HG03521 (cell line): ENCODE measurements at regions not wholly inside any gene's neighbourhood (a gene's known extent, or its start where the extent isn't known, plus 50 kb on each side); places are given as distances from the start of the nearest gene placed in this dataset.
"Not testable (repeated sequence)": the region's sequence is repeated elsewhere in the genome, so short reads cannot be mapped to it uniquely, and the experiment has no call there.

Source experiments
- ATAC-seq: cut with Tn5 transposase; IDR thresholded peaks from one replicate; pipeline ENCODE4 v1.9.1; 2021; ENCODE audit warnings: mild to moderate bottlenecking, moderate library complexity; ENCODE audit not compliant: unreplicated experiment

DNA sequence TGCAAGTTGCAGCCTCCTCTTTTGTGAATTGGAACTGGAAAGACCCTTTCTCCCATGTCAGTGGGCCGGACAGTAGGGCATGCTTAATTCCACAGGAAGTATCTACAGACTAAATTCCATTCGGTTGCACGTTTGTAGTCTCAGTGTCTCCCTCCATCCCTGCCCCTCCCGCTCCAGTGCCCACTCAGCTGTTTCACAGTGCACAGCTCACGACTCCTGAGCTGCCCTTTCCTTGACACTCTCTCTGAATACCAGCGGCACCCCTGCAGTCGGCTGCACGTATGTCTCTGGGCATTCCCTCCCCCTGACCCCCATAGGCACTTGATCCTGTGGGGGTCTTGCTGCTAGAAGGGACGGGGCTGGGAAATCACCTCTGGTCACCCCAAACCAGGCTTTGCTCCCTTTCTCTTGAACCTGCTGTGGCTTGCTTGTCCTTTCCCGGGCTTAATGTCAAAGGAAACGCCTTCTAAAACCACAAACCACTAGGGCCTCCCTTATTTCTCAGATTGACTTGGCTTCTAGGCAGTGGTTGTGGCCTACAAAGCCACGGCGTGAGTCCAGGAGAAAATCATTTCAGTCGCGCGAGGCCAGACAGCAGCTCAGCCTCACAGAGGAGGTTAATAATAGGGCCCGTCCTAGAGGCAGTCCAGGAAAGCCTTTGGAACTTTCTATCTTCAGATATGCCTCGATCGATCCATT lies 365.3 kb upstream of the PROX1 start:
- ATAC-seq = peak; percentile 77

DNA sequence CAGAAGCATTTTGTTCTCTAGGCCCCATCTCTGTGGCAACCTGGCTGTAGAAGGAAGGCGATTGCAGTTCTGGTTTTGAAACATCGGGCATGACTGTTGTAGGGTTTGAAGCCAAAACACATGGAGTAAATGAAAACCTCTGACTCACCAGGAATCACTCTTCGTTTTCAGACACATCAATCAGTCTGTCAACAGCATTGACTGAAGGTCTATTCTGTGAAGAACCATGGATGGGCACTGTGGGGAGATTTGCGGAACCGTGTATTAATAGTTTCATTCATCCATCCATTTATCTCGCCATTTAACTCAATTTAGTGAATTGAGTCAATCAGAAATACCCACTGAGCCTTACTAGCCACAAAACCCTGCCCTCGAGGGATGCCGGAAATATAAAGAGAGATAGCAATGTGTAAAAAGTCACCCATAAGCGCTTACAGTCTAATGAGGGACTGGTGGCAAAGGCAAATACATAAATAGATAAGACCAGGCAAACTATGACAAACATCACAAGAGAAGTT lies 364.6 kb upstream of the PROX1 start:
- no peak for ATAC-seq

DNA sequence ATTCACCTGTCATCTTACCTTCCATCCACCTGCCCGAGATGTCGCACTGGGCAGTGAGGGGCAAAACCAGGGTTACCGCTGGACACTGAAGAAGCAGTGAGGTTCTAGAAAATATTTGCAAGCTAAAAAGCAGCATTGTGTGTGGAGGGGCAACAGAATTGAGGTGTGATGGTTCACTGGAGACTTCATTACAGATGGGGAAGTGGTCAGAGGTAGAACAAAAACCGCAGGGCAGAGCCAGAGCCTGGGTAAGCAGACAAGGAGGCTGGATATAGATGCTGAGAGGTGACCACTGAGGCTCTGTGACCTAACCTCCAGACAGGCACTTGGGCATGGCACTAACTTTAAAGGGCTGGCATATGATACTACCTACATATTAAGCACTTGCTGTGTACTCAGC lies 363.9 kb upstream of the PROX1 start:
- no peak for ATAC-seq

DNA sequence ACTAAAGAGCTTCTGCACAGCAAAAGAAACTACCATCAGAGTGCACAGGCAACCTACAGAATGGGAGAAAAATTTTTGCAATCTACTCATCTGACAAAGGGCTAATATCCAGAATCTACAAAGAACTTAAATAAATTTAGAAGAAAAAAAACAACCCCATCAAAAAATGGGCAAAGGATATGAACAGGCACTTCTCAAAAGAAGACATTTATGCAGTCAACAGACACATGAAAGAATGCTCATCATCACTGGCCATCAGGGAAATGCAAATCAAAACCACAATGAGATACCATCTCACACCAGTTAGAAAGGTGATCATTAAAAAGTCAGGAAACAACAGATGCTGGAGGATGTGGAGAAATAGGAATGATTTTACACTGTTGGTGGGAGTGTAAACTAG lies 351.0 kb upstream of the PROX1 start:
- not testable (repeated sequence) for ATAC-seq

DNA sequence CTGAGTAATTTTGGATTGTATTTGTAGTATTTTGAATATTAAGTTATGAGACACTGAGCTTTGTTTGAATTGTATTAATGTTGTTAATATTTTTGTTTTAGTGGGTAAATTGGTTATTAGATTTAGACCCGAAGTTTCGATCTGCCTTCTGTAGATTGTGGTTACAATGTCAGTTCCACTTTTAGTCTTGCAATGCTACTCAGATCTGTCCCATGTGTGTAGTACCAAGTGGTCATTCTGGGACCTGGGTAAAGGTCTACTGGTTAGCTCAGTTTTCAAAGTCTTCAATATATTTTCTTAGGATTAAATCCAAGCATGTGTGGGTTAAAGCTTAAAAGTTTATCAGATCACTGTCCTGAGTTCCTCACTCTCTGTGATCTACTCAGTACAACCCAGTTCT lies 346.5 kb upstream of the PROX1 start:
- no peak for ATAC-seq

DNA sequence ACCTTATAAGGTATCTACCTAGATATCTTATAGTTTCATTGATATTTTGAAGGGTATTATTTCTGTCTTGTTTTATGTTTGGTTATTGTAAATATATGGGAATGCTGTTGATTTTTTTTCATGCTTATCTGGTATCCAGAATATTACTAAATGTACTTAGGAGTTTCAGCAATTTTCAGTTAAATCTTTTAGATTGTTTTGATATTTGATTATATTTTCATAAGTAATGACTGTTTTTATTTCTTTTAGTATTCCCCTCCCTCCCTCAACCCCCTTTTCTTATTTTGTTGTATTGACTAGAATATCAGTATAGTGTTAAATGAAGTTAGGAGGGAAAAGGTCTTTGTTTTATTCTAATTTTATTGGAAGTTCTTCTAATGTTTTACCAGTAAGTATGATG lies 344.4 kb upstream of the PROX1 start:
- ATAC-seq = no peak

DNA sequence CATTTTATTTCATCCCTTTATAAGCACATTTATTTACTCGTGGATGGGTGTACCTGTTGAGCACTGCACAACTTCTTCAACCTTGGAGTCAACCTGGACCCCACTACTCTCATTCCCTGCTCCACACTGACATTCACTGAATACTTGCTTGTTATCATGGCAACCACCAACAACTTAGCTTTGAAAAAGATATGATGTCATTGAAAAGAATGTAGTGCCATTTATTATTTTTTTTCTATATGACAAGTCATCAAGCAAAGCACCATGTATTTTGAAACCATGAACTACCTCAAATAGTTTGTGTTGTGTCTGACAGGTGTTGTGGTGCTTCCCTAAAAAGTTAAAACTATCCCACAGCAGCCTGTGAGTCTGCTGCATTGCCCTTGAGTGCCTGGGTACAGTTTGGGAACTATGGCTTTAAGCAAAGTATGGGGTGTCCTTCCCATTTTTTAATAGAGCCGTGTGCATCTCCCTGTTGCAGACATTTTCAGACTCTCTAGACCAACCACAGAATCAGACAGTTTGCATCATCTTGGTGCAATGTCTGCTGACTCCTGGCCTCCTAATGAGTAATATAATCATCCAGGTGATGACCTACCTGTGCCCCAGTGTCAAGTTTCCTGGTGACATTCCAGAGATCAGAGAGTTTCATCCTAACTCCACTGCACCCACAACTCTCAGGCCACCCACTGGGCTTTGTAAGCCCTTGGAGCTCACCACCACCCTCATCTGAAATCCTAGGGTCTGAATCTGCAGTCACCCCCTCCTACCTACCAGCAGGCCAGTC lies 339.7 kb upstream of the PROX1 start:
- ATAC-seq = no peak

DNA sequence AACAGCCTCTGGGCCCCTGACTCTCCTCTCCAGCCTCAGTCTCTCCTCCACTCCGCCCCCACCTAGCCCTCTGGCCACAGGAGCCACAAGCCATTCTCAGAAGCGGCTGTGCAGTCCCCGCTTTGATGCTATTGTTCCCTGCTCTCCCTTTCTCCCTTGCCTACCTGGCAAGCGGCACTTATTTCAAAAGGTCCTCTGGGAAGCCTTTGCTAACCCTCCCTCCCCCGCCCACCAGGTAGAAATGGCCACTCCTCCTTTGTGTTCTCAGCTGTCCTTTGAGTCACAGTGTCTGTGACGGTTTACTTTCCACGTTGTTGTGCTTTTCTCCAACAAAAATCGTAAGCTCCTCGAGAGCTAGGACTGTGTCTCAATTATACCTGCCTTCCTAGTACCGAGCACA lies 338.4 kb upstream of the PROX1 start:
- ATAC-seq = no peak

DNA sequence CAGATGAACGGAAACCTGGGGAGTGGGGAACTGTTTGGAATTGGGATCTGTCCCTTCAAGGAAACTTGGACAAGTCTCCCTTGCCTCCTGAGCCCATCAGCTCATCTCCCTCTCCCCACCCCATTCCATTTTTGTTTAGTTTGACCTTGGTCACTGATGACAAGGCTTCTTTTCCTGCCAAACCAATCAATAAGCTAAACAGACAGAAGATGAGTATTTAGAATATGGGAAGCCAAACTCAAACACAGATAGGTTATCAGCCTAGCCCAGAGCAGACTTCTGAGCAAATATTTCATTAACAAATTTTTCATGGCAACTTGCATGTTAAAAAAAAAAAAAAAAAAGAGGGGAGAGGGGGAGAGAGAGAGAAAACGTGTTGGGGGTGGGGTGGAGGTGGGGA lies 337.2 kb upstream of the PROX1 start:
- ATAC-seq = no peak

DNA sequence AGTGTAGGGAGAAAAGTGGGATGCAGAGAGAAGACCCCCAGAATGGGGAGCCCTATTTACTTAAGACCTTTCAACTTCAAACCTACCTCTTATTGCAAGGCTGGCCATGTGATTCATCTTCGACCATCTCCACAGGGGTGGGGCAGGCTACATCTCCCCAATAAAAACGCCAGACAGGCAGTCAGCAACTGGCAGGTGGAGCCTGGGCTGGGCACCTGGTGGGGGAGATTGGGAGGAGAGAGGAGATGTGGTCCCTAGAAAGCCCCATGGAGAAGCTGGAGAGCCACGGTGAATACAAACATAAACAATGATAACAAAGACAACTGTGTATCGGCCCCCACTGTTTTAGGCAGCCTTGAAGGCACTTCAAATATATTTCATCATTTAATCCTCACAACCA lies 336.7 kb upstream of the PROX1 start:
- no peak for ATAC-seq

DNA sequence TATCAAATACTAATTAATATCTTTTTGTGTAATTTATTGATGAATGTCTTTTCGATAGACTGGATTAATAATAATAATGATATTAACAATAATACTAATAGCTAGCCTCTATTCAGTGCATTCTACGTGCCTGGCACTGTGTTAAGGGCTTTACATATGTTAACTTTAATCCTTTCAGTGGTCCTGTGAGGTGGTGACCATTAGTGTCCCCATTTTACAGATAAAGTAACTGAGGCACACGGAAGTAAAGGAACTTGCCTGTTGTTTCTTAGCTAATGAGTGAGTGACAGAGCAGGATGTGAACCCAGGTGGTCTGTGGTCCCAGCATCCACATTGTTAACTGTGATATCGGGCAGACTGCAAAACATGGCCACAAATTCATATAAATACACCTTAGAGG lies 335.7 kb upstream of the PROX1 start:
- ATAC-seq = no peak

DNA sequence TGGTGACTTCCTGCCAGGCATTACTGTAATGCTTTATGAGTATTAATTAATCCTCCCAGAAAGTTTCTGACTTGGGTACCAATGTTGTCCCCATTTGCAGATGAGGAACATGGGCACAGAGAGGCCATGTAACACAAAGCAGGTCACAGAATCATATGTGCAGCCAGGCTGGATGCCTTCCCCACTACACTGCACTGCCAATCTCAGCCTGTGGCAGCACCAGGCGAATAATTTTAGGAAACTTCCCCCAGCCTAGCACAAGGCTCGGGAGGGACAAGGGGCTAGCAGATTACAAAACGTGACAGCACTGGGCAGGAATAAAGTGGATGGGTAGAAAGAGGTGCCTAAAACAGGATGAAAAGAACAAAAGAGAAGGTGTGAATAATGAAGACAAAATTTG lies 331.7 kb upstream of the PROX1 start:
- ATAC-seq = no peak

DNA sequence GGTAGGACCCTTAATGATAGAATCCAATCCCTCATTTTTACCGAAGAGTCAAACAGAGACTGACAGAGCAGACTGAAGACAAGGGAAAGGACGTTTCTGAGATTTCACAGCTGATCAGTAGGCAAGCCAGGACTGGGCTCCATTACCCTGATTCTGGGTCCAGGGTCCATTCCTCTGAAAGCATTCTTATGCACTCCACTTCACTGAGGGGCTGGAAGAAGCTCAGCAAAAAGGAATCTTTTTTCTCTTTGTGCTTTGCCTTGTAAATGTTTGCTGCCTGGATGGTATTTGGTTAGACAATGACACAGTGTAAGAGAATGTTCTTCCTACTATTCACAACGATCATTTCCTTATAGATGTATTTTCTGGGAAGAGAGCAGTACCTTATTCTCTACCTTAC lies 331.3 kb upstream of the PROX1 start:
- no peak for ATAC-seq

DNA sequence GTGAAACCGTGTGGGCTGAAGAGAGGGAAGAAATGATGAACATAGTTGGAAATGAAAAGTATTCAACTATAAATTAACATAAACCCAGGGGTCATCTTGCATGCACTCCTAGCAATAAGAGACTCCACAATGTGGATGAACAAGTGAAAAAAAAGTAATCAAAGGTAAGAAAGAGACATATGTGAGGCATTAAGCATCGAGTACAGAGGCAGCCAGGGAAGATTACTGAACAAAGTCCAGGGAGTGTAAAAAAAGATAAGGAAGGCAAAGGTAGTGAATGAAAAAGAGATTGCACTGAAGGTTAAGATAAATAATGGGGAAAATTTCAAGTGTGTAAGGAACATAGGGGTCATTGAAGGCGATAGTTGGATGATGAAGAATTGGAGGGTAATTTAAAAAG lies 330.8 kb upstream of the PROX1 start:
- no peak for ATAC-seq

DNA sequence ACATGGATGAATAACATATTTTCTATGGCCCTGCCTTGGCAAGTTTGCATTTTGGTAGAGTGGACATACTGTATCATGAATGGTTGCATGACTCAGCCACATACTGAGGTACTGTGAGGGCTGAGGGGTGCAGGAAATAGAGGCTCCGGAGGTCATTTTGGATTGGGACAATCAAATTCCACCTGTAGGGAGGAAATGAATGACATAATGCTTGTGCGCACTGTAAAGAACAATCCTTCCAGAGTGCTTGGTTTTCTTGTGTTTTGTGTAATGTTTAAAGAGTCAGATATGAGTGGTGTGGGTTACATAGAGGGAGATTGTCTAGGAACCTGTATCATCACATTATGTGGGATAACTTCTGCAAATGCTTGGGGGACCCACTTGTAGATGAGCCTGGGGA lies 329.9 kb upstream of the PROX1 start:
- no peak for ATAC-seq

DNA sequence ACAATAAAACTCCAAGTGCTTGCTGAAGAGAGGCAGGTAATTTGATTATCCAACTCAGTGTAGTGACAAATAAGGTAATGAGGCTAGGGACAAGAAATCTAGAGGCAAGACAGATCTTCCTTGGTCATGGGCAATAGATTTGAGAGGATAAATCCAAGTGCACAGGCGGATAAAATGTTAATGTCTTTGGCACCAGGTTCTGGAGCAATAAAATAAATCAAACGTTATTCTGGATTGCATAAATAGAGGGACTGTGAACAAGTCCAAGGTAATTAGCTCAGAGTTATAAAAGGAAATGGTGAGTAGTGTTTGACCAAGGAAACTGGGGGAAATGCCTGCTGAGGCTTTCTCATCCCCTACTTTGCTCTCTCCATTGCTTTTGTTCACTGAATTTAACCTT lies 329.3 kb upstream of the PROX1 start:
- no peak for ATAC-seq

DNA sequence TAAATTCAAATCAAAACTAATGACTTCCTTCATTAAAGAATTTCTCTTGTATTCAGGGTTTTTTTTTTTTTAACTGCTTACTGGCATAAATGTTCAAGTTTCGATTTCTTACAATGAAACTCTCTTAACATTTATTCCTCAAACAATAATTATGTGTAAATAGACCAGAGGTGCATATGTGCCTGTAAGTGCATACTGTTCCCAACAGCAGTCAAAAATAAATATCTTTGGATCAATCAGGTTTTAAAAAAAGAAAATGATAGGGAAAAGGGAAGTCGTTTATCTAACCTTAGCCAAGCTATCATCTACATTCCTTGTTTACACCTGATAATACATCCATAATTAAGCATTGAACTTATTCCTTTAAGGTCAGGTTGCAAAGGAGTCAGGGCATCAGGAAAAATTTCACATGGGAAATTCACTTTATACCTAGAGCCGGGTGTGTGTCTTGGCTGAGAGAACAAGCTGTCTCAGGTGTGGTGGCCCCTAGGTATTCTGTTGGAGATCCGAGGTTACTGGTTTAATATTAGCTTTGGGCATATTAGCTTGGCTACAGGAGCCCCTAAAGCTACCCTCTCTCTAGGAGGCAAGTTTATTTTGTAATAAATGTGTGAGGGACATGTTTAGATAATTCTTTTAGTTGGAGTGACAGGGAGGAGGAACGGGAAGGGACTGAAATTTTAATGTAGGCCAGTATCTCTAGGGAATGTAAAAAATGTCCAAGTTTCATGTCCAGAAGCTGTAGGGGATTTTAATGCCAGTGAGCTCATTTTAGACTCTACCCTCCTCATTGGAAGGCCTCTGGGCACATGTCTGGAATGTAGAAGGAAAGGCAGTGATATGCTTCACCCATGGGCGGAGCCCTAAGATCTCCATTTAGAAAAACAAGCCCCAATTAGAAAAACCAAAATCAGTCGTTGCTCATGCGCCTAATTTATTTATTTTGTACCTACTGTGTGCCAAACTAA lies 327.9 kb upstream of the PROX1 start:
- no peak for ATAC-seq

DNA sequence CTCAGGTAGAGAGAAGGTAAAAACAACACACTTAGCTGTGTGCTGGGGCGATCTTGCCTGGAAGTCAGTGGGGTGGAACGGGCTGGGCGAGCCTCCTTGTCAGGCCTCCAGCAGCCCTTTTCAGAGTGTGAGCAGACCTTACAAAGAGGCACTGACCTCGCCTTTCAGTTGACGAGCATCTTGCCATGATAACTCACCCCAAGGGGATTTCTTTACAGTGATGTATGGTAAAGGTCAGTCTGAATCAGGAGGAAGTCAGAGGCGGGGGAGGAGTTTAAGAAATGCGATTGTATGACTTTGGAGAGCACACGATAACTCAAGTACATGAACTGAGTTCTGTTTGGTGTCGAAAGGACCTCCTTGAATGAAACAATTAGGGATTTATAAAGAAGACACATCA lies 326.5 kb upstream of the PROX1 start:
- ATAC-seq = no peak

DNA sequence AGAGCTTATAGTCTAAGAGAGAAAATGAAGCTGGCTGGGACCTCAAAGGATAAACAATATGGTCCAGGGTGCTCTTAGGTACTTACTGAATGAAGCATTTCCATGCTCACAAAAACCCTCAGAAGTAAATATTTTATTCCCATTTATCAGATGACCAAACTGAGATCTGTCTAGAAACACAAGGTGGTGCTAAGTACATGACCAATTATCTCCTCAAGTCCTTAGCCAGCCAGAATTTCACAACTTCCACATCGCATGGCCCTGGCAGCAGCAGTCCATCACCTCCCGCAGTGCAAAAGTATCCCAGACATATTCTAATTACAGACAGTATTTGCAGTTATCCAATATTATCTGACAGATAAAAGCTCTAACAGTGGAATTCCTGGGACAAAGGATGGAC lies 321.7 kb upstream of the PROX1 start:
- no peak for ATAC-seq

DNA sequence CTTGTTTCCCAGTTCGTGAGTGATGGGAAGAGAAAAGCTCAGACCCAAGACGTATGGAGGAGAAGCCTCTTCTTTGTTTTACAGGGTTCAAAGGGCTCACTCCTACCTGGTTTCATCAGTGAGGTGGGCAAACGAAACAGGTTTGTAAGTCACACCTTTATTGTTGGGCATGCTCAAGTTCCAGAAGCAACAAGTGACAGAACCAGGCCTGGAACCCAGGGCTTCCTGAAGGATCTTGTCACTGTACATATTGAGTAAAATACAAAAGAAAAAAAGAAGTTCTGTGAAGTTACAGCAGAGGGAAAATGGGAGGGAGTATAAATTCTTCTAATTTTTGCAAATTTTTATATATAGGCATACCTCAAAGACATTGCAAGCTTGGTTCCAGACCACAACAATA lies 320.9 kb upstream of the PROX1 start:
- ATAC-seq = no peak

DNA sequence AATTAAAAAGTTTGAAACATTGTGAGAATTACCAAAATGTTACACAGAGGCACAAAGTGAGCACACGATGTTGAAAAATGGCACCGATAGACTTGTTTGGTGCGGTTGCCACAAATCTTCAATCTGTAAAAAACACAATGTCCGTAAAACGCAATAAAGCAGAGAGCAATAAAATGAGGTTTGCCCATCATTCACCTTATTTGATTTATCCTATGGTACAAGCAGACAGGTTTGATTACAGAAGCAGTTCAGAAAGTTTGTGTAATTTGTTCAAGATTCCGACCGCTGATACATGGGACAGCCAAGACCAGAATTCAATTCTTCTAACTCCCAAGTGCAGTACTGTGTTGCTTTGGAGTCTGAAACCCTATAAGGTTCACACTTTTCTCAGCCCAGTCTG lies 318.3 kb upstream of the PROX1 start:
- ATAC-seq = no peak
